SKM-1 treated with dmso at 0.1 percent for 144 hours (cell line): ENCODE measurements at regions not wholly inside any gene's neighbourhood (a gene's known extent, or its start where the extent isn't known, plus 50 kb on each side); places are given as distances from the start of the nearest gene placed in this dataset.
A peak's percentile ranks its signal among the peaks of the same experiment; 100 is the strongest.

ENCODE experiments used
- DNase-seq: peaks from one replicate; lab custom pipeline; 2025; ENCODE audit not compliant: unreplicated experiment; lab: John Stamatoyannopoulos, UW

DNA sequence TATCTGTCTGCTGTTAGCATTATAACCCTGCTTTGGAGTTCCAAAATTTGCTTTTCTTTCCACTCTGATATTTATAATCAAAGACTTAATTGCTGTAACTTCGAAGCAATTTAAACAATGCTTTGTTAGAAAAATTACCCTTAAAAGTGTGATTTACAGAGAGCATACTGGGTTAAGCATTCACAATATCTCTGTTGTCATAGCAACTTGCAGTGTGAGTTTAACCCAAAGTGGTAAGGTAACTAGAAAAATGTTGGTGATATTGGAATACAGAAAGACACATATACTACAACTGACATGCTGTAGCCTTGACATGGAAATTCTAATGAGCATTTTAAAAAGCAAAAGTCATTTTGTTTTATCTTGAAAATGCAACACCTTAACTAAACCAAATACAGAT, 70.4 kb upstream of the SMLR1 start:
- no peak for DNase-seq

DNA sequence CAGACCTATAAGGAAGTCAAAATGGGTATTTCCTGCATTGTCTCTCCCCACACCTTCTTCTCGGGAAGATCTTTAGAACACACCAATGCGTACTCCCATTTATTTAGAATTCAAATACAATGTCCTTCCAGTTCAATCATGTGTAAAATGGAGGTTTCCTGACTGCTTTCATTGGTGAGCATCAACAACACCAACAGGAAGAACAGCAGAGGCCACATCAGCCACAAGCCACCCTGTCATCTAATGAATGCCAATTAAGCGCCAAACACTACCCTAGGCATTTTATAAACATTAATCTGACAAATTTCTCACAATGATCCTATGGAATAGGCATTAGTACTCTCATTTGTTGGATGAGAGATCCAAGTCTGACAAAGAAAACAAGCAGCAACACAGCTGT, 68.4 kb upstream of the SMLR1 start:
- DNase-seq: peak; percentile 10

DNA sequence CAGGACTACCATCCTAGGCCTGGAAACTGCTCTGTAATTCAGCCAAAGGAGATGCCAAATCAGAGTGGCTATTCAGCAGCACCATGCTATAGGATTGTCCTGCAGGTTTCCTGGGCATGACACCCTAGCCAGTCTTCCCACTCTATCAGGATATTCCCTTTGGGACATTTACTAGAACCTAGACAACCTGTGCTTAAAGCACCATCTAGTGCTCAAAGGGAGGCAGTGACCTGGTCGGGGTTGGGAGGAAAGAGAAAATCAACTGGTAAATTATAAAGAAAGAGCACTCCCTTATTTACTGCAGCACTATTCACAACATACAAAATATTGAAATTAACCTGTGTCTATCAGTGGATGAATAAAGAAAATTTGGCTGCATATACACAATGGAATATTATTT, 67.2 kb upstream of the SMLR1 start:
- DNase-seq: peak; percentile 9

DNA sequence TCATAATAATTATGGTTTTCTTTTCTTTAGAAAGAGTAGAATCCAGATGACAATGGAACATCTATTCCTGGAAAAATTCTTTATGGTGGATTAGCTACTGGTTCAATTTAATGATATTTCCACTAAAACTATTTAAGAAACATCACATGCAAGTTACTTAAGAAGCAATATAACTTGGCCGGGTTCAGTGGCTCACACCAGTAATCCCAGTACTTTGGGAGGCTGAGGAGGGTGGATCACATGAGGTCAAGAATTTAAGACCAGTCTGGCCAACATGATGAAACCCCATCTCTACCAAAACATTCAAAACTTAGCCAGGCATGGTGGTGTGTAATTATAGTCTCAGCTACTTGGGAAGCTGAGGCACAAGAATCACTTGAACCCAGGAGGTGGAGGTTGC, 65.9 kb upstream of the SMLR1 start:
- DNase-seq: no peak

DNA sequence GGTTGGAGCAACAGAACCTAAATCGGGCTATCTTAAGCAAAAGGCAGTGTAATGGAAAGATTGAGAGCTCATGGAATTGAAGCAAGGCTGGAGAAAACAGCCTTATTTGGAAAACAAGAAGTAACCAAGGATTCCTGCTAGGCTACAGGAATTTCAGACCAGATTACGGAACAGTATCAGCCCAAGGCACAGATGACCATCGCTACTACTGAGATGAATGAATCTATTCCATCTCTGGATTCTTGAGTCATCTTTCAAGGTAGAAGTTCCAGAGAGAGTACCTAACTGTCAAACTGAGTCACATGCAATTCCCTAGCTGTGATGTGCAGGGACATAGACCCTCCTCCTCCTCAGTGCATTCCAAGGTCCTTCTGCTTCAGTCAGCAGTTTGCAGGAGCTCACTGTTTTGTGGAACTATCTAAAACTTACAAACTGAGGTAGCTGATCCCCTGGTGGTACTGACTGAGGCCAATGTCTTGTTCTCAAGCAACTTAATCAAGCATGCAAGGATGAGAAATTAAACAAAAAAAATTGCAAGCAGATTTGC, 62.0 kb upstream of the SMLR1 start:
- DNase-seq: no peak

DNA sequence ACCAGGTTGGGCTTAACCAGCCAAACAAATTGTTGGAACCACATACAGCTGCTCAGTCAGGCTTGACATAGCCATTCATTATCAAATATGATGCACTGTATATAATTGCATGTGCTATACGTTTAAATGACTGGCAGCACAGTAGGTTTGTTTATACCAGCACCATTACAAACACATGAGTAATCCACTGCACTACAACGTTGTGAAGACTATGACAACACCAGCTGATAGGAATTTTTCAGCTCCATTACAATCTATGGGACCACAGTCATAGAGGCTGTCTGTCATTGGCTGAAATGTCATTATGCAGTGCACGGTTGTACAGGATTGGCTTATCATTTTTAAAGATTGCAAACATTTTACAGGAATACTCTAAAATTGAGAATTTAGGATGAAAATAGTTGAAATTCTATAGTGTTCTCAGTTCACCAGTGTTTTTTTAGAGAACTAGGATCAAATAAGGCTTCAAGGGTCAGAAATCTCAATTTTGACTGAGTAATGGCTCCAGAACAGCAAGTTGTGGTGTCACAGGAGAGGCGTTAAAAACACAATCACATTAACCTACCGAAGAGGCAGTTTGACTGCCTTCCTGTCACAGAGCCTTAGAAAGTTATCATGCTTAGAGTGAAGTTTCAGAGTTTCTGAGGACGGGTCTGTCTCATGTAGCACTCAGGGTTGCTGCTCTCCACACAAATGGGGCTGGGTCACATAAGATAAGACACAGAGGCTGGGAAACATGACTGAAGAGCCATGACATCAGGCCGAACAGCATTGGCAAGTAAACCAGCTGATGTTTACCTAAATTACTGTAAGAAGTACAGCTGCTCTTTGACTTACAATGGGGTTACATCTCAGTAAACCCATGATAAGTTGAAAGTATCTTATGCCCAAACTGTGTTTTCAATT, 60.7 kb upstream of the SMLR1 start:
- DNase-seq: no peak

DNA sequence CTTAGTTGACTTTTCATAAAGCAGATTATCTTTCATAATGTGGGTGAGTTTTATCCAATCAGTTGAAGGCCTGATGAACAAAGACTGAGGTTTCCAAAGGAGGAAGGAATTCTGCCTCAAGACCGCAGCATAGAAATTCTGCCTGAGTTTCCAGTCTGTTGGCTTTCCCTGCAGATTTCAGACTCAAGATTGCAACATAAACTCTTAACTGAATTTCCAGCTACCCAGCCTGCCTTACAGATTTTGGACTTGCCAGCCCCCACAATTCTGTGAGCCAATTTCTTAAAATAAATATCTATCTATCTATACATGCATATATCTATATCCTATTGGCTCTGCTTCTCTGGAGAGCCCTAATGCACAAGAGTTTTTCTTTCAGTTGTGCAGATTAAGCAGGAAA, 57.3 kb upstream of the SMLR1 start:
- peak; percentile 22 for DNase-seq

DNA sequence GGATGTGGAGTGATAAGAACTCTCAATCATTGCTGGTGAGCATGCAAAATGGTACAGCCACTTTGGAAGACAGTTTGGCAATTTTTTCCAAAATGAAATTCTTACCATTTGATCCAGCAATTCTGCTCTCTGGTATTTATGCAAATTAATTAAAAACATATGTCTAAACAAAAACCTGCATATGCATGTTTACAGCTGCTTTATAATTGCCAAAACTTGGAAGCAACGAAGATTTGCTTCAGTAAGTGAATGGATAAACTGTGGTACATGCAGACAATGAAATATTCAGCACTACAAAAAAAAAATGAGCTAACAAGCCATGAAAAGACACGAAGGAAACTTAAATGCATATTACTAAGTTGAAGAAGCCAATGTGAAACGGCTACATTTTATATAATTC, 55.5 kb upstream of the SMLR1 start:
- DNase-seq: no peak

DNA sequence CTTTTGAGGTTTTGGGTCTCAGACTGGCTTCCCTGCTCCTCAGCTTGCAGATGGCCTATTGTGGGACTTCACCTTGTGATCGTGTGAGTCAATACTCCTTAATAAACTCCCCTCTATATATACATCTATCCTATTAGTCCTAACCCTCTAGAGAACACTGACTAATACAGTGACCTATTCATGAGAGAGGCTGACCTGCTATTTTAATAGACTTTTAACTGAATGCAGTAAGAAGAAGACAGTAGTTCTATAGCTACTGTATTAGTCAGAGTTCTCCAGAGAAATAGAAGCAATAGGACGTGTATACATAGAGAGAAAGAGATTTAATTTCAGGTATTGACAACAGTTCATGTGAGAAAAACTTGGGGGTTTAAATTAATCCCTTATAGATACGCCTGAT, 53.3 kb upstream of the SMLR1 start:
- DNase-seq: no peak

DNA sequence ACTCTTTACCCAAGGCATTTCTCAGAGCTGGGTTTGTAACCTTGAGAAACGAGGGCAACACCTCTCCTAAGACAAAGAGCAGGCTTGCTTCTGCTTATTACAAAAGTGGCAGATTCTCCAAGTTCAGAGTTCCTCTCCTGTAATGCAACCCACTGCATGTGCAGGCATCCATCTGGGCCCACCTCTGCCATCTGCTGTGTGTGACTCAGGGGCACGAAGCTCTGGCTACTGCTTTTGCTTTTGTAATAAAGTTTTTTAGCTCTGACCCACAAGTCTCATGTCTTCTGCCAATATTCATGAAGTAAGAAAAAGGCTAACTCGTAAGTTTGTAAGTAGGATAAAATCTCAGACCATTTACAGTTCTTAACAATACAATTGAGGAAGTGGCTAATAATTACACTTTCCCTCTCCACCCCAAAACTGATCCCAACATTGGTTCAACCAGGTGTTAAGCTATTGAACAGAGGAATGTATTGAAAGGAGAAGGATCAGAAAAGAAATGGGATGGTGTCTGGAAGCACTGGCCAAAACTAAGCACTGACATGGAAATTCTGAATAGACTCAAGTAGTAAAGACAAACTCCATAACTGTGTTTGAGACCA, 51.7 kb upstream of the SMLR1 start:
- DNase-seq: no peak

DNA sequence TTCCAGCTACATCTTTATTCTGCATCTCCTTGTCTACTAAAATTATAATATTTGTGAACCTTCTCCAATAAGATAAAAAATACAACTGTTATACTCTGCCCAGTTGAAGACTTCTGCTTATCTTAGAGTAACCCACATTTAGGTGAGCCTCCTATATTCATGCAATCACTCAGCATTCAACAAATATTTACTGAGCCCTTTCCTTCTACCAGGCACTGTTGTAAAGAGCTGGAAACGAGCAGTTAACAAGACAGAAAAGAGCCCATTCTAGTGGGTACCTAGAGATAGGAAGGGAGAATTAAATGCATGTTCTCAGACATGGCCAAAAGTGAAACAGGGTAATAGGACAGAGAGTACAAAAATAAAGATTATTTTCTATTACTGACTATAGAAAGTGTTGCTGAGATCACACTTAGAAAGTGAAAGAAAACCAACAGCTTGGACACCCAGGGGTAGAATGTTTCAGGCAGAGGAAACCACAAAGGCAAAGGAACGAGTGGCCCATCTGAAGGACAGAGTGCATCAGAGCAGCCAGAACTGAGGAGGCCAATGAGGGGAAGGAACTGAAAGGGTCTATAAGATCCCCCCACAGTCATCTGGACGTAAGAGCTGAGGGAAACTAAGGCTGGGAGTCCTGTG, 50.8 kb upstream of the SMLR1 start:
- no peak for DNase-seq
